ENCODE measurements at regions not wholly inside any gene's neighbourhood (a gene's known extent, or its start where the extent isn't known, plus 50 kb on each side); places are given as distances from the start of the nearest gene placed in this dataset.

DNA sequence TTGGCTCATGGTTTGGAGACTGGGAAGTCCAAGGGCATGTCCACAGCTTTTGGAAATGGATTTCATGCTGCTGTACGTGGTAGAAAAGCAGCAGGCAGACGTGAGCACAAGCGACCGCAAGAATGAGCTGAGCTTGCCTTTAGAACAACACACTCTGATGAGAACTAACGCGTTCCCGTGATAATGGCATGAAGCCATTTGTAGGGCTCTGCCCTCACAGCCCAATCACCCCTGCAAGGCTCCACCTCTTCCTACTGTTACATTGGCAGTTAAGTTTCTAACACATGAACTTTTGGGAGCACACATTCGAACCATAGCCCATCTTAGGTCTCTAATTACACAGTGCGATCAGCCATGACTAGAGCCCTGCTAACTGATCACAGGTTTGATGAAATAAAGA lies 107.5 kb upstream of the TMEM170B start:
- Histone ChIP-seq H3K27ac (peak overlapping the region; percentile 16 to 94), H3K4me3 (no peak overlapping the region), H3K36me3 (no peaks in the 10 kb centered on the region), H3K9me3 (no peaks in the 10 kb centered on the region), H3K4me1 (ENCODE audit: control insufficient read depth in 1 of 2, low read depth in 2 of 2) (peaks cover 50 to 89% of the 10 kb centered on the region in 2 donors), H3K27me3 (replicated peaks; ENCODE audit: insufficient read depth) (no peaks in the 10 kb centered on the region)
- ATAC-seq (ENCODE audit: insufficient number of reproducible peaks, low FRiP score, low read depth) (no peak), DNase-seq (ENCODE audit: low spot score) (no peak)
- TF ChIP-seq, protein P1, sequence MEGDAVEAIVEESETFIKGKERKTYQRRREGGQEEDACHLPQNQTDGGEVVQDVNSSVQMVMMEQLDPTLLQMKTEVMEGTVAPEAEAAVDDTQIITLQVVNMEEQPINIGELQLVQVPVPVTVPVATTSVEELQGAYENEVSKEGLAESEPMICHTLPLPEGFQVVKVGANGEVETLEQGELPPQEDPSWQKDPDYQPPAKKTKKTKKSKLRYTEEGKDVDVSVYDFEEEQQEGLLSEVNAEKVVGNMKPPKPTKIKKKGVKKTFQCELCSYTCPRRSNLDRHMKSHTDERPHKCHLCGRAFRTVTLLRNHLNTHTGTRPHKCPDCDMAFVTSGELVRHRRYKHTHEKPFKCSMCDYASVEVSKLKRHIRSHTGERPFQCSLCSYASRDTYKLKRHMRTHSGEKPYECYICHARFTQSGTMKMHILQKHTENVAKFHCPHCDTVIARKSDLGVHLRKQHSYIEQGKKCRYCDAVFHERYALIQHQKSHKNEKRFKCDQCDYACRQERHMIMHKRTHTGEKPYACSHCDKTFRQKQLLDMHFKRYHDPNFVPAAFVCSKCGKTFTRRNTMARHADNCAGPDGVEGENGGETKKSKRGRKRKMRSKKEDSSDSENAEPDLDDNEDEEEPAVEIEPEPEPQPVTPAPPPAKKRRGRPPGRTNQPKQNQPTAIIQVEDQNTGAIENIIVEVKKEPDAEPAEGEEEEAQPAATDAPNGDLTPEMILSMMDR (IDR thresholded peaks at IDR 0.05), result no peak

DNA sequence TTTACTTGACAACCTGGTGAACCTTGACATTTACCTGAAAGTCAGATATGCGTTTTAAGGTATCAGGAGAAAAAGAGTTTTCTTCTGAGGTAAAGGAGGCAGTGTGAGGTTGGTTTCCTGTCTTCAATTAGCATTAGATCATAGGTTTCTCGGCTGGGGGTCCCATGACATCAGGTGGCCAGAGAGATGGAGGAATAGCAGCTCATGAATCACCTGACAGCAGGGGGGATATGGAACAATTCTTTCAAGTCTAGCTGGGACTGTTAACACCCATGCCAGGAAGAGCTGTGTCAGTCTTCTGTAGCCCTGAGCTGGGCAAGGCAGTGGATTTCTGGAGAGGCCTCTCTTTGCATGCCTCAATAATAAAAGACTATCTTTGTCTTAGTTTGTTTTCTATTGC lies 108.0 kb upstream of the TMEM170B start:
- H3K27me3 ChIP-seq (replicated peaks; ENCODE audit: insufficient read depth), result no peaks in the 10 kb centered on the region
- peaks cover 50 to 85% of the 10 kb centered on the region in 2 donors for H3K4me1 ChIP-seq (ENCODE audit: control insufficient read depth in 1 of 2, low read depth in 2 of 2)
- H3K27ac ChIP-seq, result peak overlapping the region in 1 of 2 donors; percentile 94
- ATAC-seq (ENCODE audit: insufficient number of reproducible peaks, low FRiP score, low read depth), result no peak
- no peak overlapping the region for H3K4me3 ChIP-seq
- H3K36me3 ChIP-seq, result no peaks in the 10 kb centered on the region
- DNase-seq (ENCODE audit: low spot score), result no peak
- TF ChIP-seq, protein P1 (IDR thresholded peaks at IDR 0.05), result no peak
- no peaks in the 10 kb centered on the region for H3K9me3 ChIP-seq

DNA sequence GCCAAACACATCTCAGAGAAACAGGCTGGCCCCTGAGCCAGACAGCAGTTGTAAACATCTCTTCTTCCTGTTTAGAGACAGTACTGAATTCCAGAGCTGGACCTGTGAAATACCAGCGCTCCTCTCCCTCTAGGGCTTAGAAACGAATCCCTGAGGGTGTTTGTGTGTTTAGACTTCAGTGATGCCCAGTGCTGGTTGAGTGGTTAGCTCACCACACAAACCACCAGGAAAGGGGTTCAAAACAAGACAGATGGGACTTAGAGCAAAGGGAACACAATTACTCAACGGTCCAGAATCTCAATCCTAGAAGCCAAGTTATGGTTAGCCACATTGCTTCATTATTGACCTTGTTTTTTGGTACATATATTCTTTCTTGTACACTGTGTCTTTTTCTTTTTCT lies 108.7 kb upstream of the TMEM170B start:
- Histone ChIP-seq H3K36me3 (no peaks in the 10 kb centered on the region), H3K4me3 (no peak overlapping the region), H3K4me1 (ENCODE audit: control insufficient read depth in 1 of 2, low read depth in 2 of 2) (peaks cover 44 to 78% of the 10 kb centered on the region in 2 donors), H3K9me3 (no peaks in the 10 kb centered on the region), H3K27me3 (replicated peaks; ENCODE audit: insufficient read depth) (no peaks in the 10 kb centered on the region), H3K27ac (peak overlapping the region; percentile 34 to 94)
- TF ChIP-seq, protein P1 (IDR thresholded peaks at IDR 0.05), result no peak
- ATAC-seq (ENCODE audit: insufficient number of reproducible peaks, low FRiP score, low read depth) (no peak), DNase-seq (ENCODE audit: low spot score) (no peak)

DNA sequence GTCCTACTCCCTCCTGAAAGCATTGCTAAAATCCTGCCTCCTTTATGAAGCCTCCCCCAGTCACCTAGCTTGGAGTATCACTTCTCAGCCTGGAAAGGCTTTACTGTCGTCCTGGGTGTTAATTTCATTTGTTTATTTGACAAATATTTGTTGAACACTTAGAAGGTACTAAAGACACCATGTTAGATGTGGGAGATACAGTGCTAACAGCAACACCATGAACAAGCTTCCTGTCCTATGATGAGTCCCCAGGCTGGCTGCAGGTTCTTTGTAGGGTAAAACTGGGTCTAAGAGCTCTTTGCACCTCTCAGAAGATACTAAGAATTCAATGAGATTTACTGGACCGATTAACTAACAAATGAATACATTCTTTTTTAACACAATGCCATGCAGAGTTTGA lies 109.2 kb upstream of the TMEM170B start:
- peak overlapping the region; percentile 11 to 34 for H3K27ac ChIP-seq
- no peak for ATAC-seq (ENCODE audit: insufficient number of reproducible peaks, low FRiP score, low read depth)
- H3K27me3 ChIP-seq (replicated peaks; ENCODE audit: insufficient read depth), result no peaks in the 10 kb centered on the region
- H3K36me3 ChIP-seq, result no peaks in the 10 kb centered on the region
- peaks cover 38 to 73% of the 10 kb centered on the region in 2 donors for H3K4me1 ChIP-seq (ENCODE audit: control insufficient read depth in 1 of 2, low read depth in 2 of 2)
- TF ChIP-seq, protein P1 (IDR thresholded peaks at IDR 0.05), result no peak
- H3K9me3 ChIP-seq, result no peaks in the 10 kb centered on the region
- H3K4me3 ChIP-seq, result no peak overlapping the region
- DNase-seq (ENCODE audit: low spot score), result no peak

DNA sequence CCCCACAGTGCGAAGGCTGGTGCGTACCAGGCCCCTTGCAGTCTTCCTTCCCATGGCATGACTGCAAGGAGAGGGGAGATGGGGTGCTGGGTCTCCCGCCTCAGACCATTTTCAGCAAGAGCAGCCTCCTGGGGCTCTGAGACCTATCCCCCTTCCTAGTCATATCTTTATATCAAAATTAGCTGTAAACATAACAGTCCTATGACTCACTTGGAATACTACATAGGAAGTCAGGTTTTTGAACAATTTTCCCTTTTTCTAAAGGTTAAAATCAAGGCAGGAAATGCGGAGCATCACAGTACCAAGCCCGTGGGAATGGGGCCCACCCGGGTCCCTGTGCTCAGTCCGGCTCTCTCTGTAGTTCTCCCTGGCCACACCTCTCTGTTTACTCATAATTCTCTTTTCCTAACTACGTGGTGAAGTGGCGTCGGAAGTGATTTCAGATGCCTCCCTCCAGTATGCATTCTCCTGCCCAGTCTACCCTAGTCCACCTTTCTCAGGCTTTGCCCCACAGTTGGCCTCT lies 109.8 kb upstream of the TMEM170B start:
- Histone ChIP-seq H3K36me3 (no peaks in the 10 kb centered on the region), H3K27me3 (replicated peaks; ENCODE audit: insufficient read depth) (no peaks in the 10 kb centered on the region), H3K27ac (peak overlapping the region in 1 of 2 donors; percentile 11), H3K9me3 (no peaks in the 10 kb centered on the region), H3K4me3 (no peak overlapping the region), H3K4me1 (ENCODE audit: control insufficient read depth in 1 of 2, low read depth in 2 of 2) (peaks cover 37 to 70% of the 10 kb centered on the region in 2 donors)
- DNase-seq (ENCODE audit: low spot score) (no peak), ATAC-seq (ENCODE audit: insufficient number of reproducible peaks, low FRiP score, low read depth) (no peak)
- TF ChIP-seq, protein P1 (IDR thresholded peaks at IDR 0.05), result no peak
